Smooth muscle cell (in vitro differentiated cells): ENCODE measurements at regions not wholly inside any gene's neighbourhood (a gene's known extent, or its start where the extent isn't known, plus 50 kb on each side); places are given as distances from the start of the nearest gene placed in this dataset.

Source experiments
- DNase-seq: peaks from one replicate; lab custom pipeline; 2025; ENCODE audit not compliant: unreplicated experiment; lab: John Stamatoyannopoulos, UW
- H2AFZ ChIP-seq: fragments of 200-600 bp; sonication (generic); 2 replicates; pipeline ENCODE4 v1.6.0; 2016; ENCODE audit warnings: antibody characterized with exemption, low read depth, mild to moderate bottlenecking
- H3F3A ChIP-seq: fragments of 200-600 bp; sonication (generic); 2 replicates; pipeline ENCODE4 v1.6.0; 2017; ENCODE audit warnings: antibody characterized with exemption, low read depth
- H3K27ac ChIP-seq: fragments of 200-600 bp; sonication (generic); 2 replicates; pipeline ENCODE4 v1.5.1; 2016; ENCODE audit warnings: low read depth, mild to moderate bottlenecking
- H3K27me3 ChIP-seq: fragments of 200-600 bp; sonication (generic); 2 replicates; pipeline ENCODE4 v1.6.1; 2016; ENCODE audit warnings: low read depth, mild to moderate bottlenecking
- H3K36me3 ChIP-seq: fragments of 200-600 bp; sonication (generic); 2 replicates; pipeline ENCODE4 v1.5.1; 2016; ENCODE audit warnings: low read depth
- H3K4me1 ChIP-seq: fragments of 200-600 bp; sonication (generic); 2 replicates; pipeline ENCODE4 v1.5.1; 2016; ENCODE audit warnings: low read depth
- H3K4me2 ChIP-seq: fragments of 200-600 bp; sonication (generic); 2 replicates; pipeline ENCODE4 v1.6.0; 2016; ENCODE audit warnings: mild to moderate bottlenecking
- H3K4me3 ChIP-seq: fragments of 200-600 bp; sonication (generic); 2 replicates; pipeline ENCODE4 v1.5.1; 2016; ENCODE audit warnings: mild to moderate bottlenecking
- H3K79me2 ChIP-seq: fragments of 200-600 bp; sonication (generic); 2 replicates; pipeline ENCODE4 v1.6.0; 2016; ENCODE audit warnings: low read depth, mild to moderate bottlenecking
- H3K9ac ChIP-seq: fragments of 200-600 bp; sonication (generic); 2 replicates; pipeline ENCODE4 v1.6.0; 2016; ENCODE audit warnings: low read depth
- H3K9me3 ChIP-seq: fragments of 200-600 bp; sonication (generic); replicated peaks from 2 replicates; pipeline ENCODE4 v1.5.1; 2016; ENCODE audit warnings: low read depth
- H4K20me1 ChIP-seq: fragments of 200-600 bp; sonication (generic); 2 replicates; pipeline ENCODE4 v1.6.0; 2016; ENCODE audit warnings: low read depth
- CTCF ChIP-seq: fragments of 200-600 bp; sonication (generic); IDR thresholded peaks from 2 replicates; pipeline ENCODE4 v1.5.1; 2017; ENCODE audit warnings: borderline replicate concordance, mild to moderate bottlenecking, antibody characterized with exemption; ENCODE audit not compliant: insufficient read depth, poor library complexity, severe bottlenecking
- WGBS: methylation state at CpG from one replicate; pipeline ENCODE4 v1.1.7; 2016; ENCODE audit warnings: low lambda C conversion rate; 5-methylcytosine and 5-hydroxymethylcytosine counted together

- Histone ChIP-seq H2AFZ (no peak overlapping the region), H3K9me3 (no peaks in the 10 kb centered on the region), H3K79me2 (no peaks in the 10 kb centered on the region), H3K27me3 (peaks cover 94% of the 10 kb centered on the region), H3K27ac (no peak overlapping the region), H3K4me1 (peaks cover 13% of the 10 kb centered on the region), H3K4me2 (no peak overlapping the region), H3K4me3 (no peak overlapping the region), H3K9ac (no peak overlapping the region), H3F3A (no peaks in the 10 kb centered on the region), H3K36me3 (no peaks in the 10 kb centered on the region), H4K20me1 (no peaks in the 10 kb centered on the region)
- 71% methylated on average over 1 of the region's 1 CpG for WGBS
- DNase-seq = no peak
- TF ChIP-seq CTCF = no peak
Observed at GRCh38 chr6:105986998-105987397, 99.1 kb upstream of the PRDM1 start.

GRCh38 chr6:105985816-105986632 lies 100.1 kb upstream of the PRDM1 start:
- no peak for DNase-seq
- Histone ChIP-seq H3K27ac (no peak overlapping the region), H3K27me3 (peaks cover 94% of the 10 kb centered on the region), H3K9ac (peak overlapping the region; percentile 36), H2AFZ (peak overlapping the region; percentile 96), H3F3A (no peaks in the 10 kb centered on the region), H3K9me3 (no peaks in the 10 kb centered on the region), H3K4me1 (peaks cover 13% of the 10 kb centered on the region), H3K4me2 (peak overlapping the region; percentile 91), H3K4me3 (peak overlapping the region; percentile 45), H3K79me2 (no peaks in the 10 kb centered on the region), H4K20me1 (no peaks in the 10 kb centered on the region), H3K36me3 (no peaks in the 10 kb centered on the region)
- no peak for TF ChIP-seq CTCF
- WGBS = 8% methylated on average over 48 of the region's 48 CpGs

- H3K79me2 ChIP-seq = no peaks in the 10 kb centered on the region
- H3K4me1 ChIP-seq = peaks cover 13% of the 10 kb centered on the region
- DNase-seq = no peak
- H3K4me3 ChIP-seq = peak overlapping the region; percentile 45
- no peaks in the 10 kb centered on the region for H4K20me1 ChIP-seq
- no peak overlapping the region for H2AFZ ChIP-seq
- no peak overlapping the region for H3K27ac ChIP-seq
- H3K9me3 ChIP-seq = no peaks in the 10 kb centered on the region
- H3K36me3 ChIP-seq = no peaks in the 10 kb centered on the region
- no peak overlapping the region for H3K9ac ChIP-seq
- H3K27me3 ChIP-seq = peaks cover 94% of the 10 kb centered on the region
- TF ChIP-seq CTCF = no peak
- H3F3A ChIP-seq = no peaks in the 10 kb centered on the region
- 85% methylated on average over 5 of the region's 5 CpGs for WGBS
- H3K4me2 ChIP-seq = peak overlapping the region; percentile 91
Observed at GRCh38 chr6:105985098-105985815, 100.9 kb upstream of the PRDM1 start.
